IPS-15b (cell line): ENCODE measurements at regions not wholly inside any gene's neighbourhood (a gene's known extent, or its start where the extent isn't known, plus 50 kb on each side); places are given as distances from the start of the nearest gene placed in this dataset.
A peak's percentile ranks its signal among the peaks of the same experiment; 100 is the strongest.
"Not testable (repeated sequence)": the region's sequence is repeated elsewhere in the genome, so short reads cannot be mapped to it uniquely, and the experiment has no call there.

Source experiments
- H3K27me3 ChIP-seq: one replicate; pipeline ENCODE4 v1.6.1; 2013; ENCODE audit warnings: low read length; ENCODE audit not compliant: control insufficient read depth, insufficient read depth
- H3K36me3 ChIP-seq: one replicate; pipeline ENCODE4 v1.6.1; 2013; ENCODE audit warnings: low read length; ENCODE audit not compliant: control insufficient read depth, insufficient read depth
- H3K4me1 ChIP-seq: one replicate; pipeline ENCODE4 v1.6.1; 2013; ENCODE audit warnings: mild to moderate bottlenecking, low read length; ENCODE audit not compliant: control insufficient read depth, insufficient read depth
- H3K4me3 ChIP-seq: one replicate; pipeline ENCODE4 v1.5.1; 2013; ENCODE audit warnings: low read depth, low read length
- H3K9ac ChIP-seq: one replicate; pipeline ENCODE4 v1.6.1; 2013; ENCODE audit warnings: low read depth, mild to moderate bottlenecking, low read length
- H3K9me3 ChIP-seq: one replicate; pipeline ENCODE4 v1.6.1; 2013; ENCODE audit warnings: mild to moderate bottlenecking, low read length; ENCODE audit not compliant: control insufficient read depth, insufficient read depth

GRCh38 chrX:93177930-93178329 lies 495.4 kb downstream of the NAP1L3 start:
- H3K36me3 ChIP-seq = no peaks in the 10 kb centered on the region
- H3K9me3 ChIP-seq = peaks cover 33% of the 10 kb centered on the region
- no peak overlapping the region for H3K4me3 ChIP-seq
- H3K27me3 ChIP-seq = no peaks in the 10 kb centered on the region
- no peaks in the 10 kb centered on the region for H3K4me1 ChIP-seq
- H3K9ac ChIP-seq = no peak overlapping the region

GRCh38 chrX:93169771-93170170 lies 503.6 kb downstream of the NAP1L3 start:
- no peak overlapping the region for H3K9ac ChIP-seq
- H3K9me3 ChIP-seq = peaks cover 8% of the 10 kb centered on the region
- no peaks in the 10 kb centered on the region for H3K4me1 ChIP-seq
- no peaks in the 10 kb centered on the region for H3K36me3 ChIP-seq
- no peak overlapping the region for H3K4me3 ChIP-seq
- no peaks in the 10 kb centered on the region for H3K27me3 ChIP-seq

DNA sequence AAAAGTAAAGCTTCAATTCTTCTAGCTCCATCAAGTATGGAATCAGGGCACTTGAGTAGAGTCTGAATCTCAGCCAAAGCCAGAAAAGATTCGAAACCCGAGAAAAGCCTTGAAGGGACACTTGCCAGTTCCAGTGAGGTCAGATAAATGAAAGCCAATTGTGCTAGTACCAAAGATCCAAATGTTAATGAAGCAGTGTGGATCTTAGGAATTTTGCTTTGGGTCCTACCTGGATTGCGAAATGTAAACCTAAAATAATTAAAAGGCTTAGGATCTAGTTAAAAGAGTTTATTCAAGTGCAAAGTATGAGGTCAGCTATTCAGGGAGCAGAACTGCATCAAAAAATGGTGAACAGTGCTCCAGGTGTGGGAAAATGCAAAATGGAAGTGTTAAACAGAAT lies 552.6 kb downstream of the NAP1L3 start:
- Histone ChIP-seq H3K27me3 (no peaks in the 10 kb centered on the region), H3K36me3 (no peaks in the 10 kb centered on the region), H3K9ac (no peak overlapping the region), H3K9me3 (no peaks in the 10 kb centered on the region), H3K4me1 (peaks cover 2% of the 10 kb centered on the region), H3K4me3 (peak overlapping the region; percentile 24)

DNA sequence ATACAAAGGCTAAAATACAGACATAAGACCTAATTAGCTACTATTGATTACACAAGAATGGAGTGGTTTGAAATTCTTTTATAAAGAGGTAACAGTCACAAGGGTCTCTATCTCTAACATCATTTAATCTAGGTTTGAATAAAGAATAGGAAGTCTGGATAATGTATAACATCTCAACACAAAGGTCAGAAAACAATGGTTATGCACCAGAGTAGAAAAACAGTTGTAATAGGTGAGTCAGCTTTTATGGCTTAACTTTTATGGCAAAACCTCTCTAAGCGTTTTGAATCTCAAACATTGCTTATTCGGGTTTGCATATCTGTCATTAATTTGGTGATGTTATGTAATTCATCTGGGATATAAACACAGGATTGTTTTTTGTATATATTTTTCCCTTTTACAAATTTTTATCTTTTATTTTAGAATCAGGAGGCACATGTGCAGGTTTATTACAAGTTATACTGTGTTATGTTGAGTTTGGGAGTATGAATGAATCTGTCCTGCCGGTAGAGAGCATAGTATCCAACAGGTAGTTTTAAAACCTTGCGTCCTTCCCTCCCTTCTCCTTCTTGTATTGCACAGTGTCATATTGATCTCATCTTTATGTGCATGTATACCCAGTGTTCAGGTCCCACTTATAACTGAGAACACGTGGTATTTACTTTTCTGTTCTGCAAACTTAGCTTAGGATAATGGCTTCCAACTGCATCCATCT lies 569.9 kb downstream of the NAP1L3 start:
- H3K27me3 ChIP-seq, H3K4me3 ChIP-seq, H3K9ac ChIP-seq: not testable (repeated sequence)

DNA sequence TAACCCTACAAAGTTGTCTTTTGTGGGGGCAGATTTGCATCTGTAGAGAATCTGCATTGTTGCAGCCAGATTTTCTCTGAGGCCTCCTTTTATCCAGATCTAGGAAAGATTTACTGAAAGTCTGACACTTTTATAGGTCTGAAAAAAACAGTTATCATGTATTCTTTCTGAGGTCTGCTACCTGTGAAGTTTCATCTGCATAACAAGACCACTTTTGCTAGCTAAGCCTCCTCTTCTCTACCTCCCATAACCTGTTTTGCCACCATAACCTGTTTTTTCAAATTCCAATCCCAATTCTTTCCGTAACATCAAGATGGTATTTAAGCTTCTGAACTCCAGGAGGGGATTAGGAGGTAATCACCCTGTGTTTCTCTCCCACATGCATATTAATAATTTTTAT lies 577.8 kb downstream of the NAP1L3 start:
- not testable (repeated sequence) for H3K36me3 ChIP-seq, H3K9me3 ChIP-seq, H3K4me3 ChIP-seq, H3K9ac ChIP-seq, H3K4me1 ChIP-seq, H3K27me3 ChIP-seq

More for the DNA sequence above, 569.9 kb downstream of the NAP1L3 start:
- not testable (repeated sequence) for H3K4me1 ChIP-seq, H3K9me3 ChIP-seq, H3K36me3 ChIP-seq

- H3K9me3 ChIP-seq, H3K27me3 ChIP-seq, H3K9ac ChIP-seq, H3K36me3 ChIP-seq, H3K4me1 ChIP-seq, H3K4me3 ChIP-seq: not testable (repeated sequence)
Observed at GRCh38 chrX:93078906-93079305, 594.5 kb downstream of the NAP1L3 start.

DNA sequence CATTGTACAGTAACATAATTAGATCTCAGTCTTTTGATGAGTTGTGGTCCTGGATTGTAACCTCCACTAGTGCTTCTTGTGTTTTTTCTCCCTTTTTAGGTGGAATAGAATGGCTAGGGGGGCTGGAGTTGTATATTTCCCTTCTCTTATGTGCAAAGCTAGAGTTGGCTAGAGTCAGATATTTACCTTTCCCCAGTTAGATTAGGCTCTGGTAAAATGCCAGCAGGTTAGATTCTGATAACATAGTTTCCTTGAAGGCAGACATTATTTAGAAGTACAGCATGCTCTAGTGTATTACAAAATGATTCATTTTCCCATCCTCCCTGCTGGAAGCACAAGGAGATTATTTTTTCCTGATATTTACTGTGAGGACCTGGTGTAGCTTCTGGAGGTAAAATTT lies 618.1 kb downstream of the NAP1L3 start:
- H3K4me1 ChIP-seq, H3K9me3 ChIP-seq, H3K36me3 ChIP-seq, H3K9ac ChIP-seq, H3K27me3 ChIP-seq, H3K4me3 ChIP-seq: not testable (repeated sequence)

DNA sequence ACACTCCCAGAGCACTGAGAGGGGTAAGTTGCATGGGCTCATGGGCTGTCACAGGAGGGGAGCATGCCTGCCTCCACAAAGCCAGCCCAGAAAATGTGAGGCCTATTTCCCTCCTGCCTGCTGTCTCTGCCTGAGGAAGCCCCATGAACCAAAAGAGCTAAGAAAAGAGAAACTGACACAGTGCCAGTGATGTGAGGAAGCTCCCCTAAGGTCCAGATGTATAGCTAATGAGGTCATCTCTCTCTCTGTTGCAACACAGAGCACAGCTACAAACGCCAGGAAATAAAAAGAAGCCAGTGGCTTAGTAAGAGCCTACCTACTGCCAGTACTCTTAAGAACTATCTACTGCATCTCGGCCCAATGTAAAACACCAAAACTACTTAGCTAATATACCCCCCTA lies 653.5 kb downstream of the NAP1L3 start:
- not testable (repeated sequence) for H3K27me3 ChIP-seq, H3K9me3 ChIP-seq, H3K4me3 ChIP-seq, H3K9ac ChIP-seq, H3K36me3 ChIP-seq, H3K4me1 ChIP-seq

DNA sequence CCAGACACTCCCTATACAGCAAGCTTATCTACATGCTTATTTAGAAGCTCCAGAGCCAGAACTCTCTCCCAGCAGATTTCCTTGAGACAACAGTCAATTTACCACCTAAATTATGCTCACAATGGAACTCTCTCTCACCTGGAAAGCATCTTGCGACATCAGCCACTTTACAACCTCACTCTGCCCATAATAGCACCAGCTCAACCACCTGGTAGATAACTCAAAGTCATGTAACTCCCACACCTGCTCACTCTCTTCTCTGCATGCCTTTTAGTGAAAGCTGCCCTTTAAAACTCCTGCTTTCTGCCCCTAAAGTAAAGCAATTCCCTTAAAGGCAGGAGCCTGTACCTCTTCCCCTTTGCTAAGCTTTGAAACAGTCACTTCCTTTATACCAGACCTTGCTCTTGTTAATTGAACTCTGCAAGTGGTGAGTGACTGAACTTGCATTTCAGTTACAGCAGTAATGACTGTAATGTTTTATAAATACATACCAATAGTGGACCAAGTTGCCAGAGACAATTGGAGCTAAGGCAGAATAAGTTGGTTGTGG lies 658.8 kb downstream of the NAP1L3 start:
- not testable (repeated sequence) for H3K4me1 ChIP-seq, H3K27me3 ChIP-seq, H3K9ac ChIP-seq, H3K9me3 ChIP-seq, H3K4me3 ChIP-seq, H3K36me3 ChIP-seq
